Liver (tissue), 8 donors: ENCODE measurements at regions not wholly inside any gene's neighbourhood (a gene's known extent, or its start where the extent isn't known, plus 50 kb on each side); places are given as distances from the start of the nearest gene placed in this dataset.

Source experiments
- DNase-seq: peaks from one replicate; pipeline ENCODE4 v3.0.0-alpha.2; 2017; ENCODE audit warnings: low spot score
- H3K27ac ChIP-seq, 2 donors: one replicate each; pipeline ENCODE4 v1.7.0; 2013; ENCODE audit warnings: inconsistent platforms in 2 of 2, low read length in 2 of 2, control low read depth in 1 of 2, low read depth in 1 of 2, mild to moderate bottlenecking in 1 of 2
- H3K27me3 ChIP-seq, 4 donors: one replicate each; pipeline versions ENCODE4 v1.6.1 to v1.7.0; 2013; ENCODE audit warnings: low read length in 3 of 4, inconsistent platforms in 1 of 4, mild to moderate bottlenecking in 1 of 4, moderate library complexity in 1 of 4; ENCODE audit not compliant: control insufficient read depth in 4 of 4, insufficient read depth in 4 of 4
- H3K36me3 ChIP-seq, 4 donors: one replicate each; pipeline versions ENCODE4 v1.6.1 to v1.7.0; 2013; ENCODE audit warnings: low read length in 3 of 4, mild to moderate bottlenecking in 3 of 4, low read depth in 1 of 4, moderate library complexity in 1 of 4; ENCODE audit not compliant: control insufficient read depth in 4 of 4, insufficient read depth in 3 of 4
- H3K4me1 ChIP-seq, 4 donors: one replicate each; pipeline versions ENCODE4 v1.6.1 to v1.7.0; 2013; ENCODE audit warnings: low read length in 3 of 4, mild to moderate bottlenecking in 3 of 4, moderate library complexity in 1 of 4; ENCODE audit not compliant: control insufficient read depth in 4 of 4, insufficient read depth in 4 of 4
- H3K4me3 ChIP-seq, 3 donors: one replicate each; pipeline versions ENCODE4 v1.6.1 to v1.7.0; 2013; ENCODE audit warnings: low read length in 3 of 3, control low read depth in 1 of 3, low read depth in 1 of 3, mild to moderate bottlenecking in 1 of 3
- H3K9ac ChIP-seq, 2 donors: one replicate each; pipeline ENCODE4 v1.7.0; 2013; ENCODE audit warnings: low read length in 2 of 2, mild to moderate bottlenecking in 2 of 2, moderate library complexity in 2 of 2, control low read depth in 1 of 2, low read depth in 1 of 2
- H3K9me3 ChIP-seq, 4 donors: one replicate each; pipeline versions ENCODE4 v1.6.1 to v1.7.0; 2013; ENCODE audit warnings: low read length in 3 of 4; ENCODE audit not compliant: control insufficient read depth in 4 of 4
- ATF3 ChIP-seq: IDR thresholded peaks from 2 replicates; pipeline ENCODE4 v1.6.1; 2016; ENCODE audit warnings: antibody characterized with exemption
- CTCF ChIP-seq: fragments of 150-350 bp; IDR thresholded peaks from 2 replicates; pipeline ENCODE4 v1.5.1; 2017; ENCODE audit warnings: improper control_type of control experiment, low read depth, low read length; ENCODE audit not compliant: missing input control
- EGR1 ChIP-seq, 2 donors: IDR thresholded peaks; 2 replicates each; pipeline ENCODE4 v1.6.1; 2016 to 2018; ENCODE audit warnings: antibody characterized with exemption in 2 of 2, low read depth in 2 of 2
- FOXA1 ChIP-seq: IDR thresholded peaks from 2 replicates; pipeline ENCODE4 v1.6.1; 2016; ENCODE audit warnings: antibody characterized with exemption
- FOXA2 ChIP-seq: IDR thresholded peaks from 2 replicates; pipeline ENCODE4 v1.6.1; 2016; ENCODE audit warnings: antibody characterized with exemption
- GABPA ChIP-seq, 2 donors: IDR thresholded peaks in 1 of 2; conservative IDR thresholded peaks in 1 of 2; 2 replicates each; pipeline ENCODE4 v1.6.1; 2016; ENCODE audit warnings: antibody characterized with exemption in 2 of 2, mild to moderate bottlenecking in 1 of 2, moderate library complexity in 1 of 2
- HNF4A ChIP-seq, 2 donors: conservative IDR thresholded peaks; 2 replicates each; pipeline ENCODE4 v1.6.1; 2016; ENCODE audit warnings: antibody characterized with exemption in 2 of 2, mild to moderate bottlenecking in 2 of 2
- HNF4G ChIP-seq: IDR thresholded peaks from 2 replicates; pipeline ENCODE4 v1.6.1; 2016; ENCODE audit warnings: antibody characterized with exemption
- JUND ChIP-seq, 2 donors: IDR thresholded peaks; 2 replicates each; pipeline ENCODE4 v1.6.1; 2016; ENCODE audit warnings: antibody characterized with exemption in 2 of 2
- NR2F2 ChIP-seq: IDR thresholded peaks from 2 replicates; pipeline ENCODE4 v1.6.1; 2016; ENCODE audit warnings: antibody characterized with exemption
- RAD21 ChIP-seq, 2 donors: IDR thresholded peaks; 2 replicates each; pipeline ENCODE4 v1.6.1; 2016; ENCODE audit warnings: antibody characterized with exemption in 2 of 2, mild to moderate bottlenecking in 2 of 2
- RXRA ChIP-seq, 2 donors: IDR thresholded peaks; 2 replicates each; pipeline ENCODE4 v1.6.1; 2017 to 2018; ENCODE audit warnings: antibody characterized with exemption in 2 of 2, mild to moderate bottlenecking in 1 of 2
- SP1 ChIP-seq: IDR thresholded peaks from 2 replicates; pipeline ENCODE4 v1.6.1; 2018; ENCODE audit warnings: antibody characterized with exemption, mild to moderate bottlenecking
- YY1 ChIP-seq: IDR thresholded peaks from 2 replicates; pipeline ENCODE4 v1.6.1; 2016; ENCODE audit warnings: antibody characterized with exemption, mild to moderate bottlenecking
- ZBTB33 ChIP-seq: IDR thresholded peaks from 2 replicates; pipeline ENCODE4 v1.6.1; 2016; ENCODE audit warnings: antibody characterized with exemption
- WGBS: extraction: QIAGEN DNeasy Blood & Tissue Kit; methylation state at CpG from one replicate; pipeline ENCODE4 v1.1.7; 2013; 5-methylcytosine and 5-hydroxymethylcytosine counted together
- TF ChIP-seq, protein P1 (sequence below): IDR thresholded peaks from 2 replicates; pipeline ENCODE4 v1.6.1; 2016; ENCODE audit warnings: antibody characterized with exemption, mild to moderate bottlenecking
- TF ChIP-seq, protein P2 (sequence below): IDR thresholded peaks from 2 replicates; pipeline ENCODE4 v1.6.1; 2016; ENCODE audit warnings: antibody characterized with exemption
- donor health status: healthy.
- donor health status: healthy.
- donor health status: healthy.
- donor health status: healthy.
- donor health status: healthy.

GRCh38 chr10:88158526-88159122 is 295.2 kb downstream of the PTEN start:
- TF ChIP-seq RAD21 (IDR thresholded peaks at IDR 0.05) (no peak), JUND (IDR thresholded peaks at IDR 0.05) (no peak), SP1 (no peak), NR2F2 (no peak), YY1 (no peak), CTCF (no peak), FOXA1 (no peak), HNF4A (conservative IDR thresholded peaks at IDR 0.05) (no peak), HNF4G (no peak), FOXA2 (no peak), EGR1 (IDR thresholded peaks at IDR 0.05; ENCODE audit: low read depth in 2 of 2) (no peak), RXRA (IDR thresholded peaks at IDR 0.05) (no peak), ZBTB33 (no peak), ATF3 (no peak), GABPA (IDR thresholded peaks at IDR 0.05 in 1 of 2, conservative IDR thresholded peaks at IDR 0.05 in 1 of 2) (no peak)
- TF ChIP-seq, protein P1, sequence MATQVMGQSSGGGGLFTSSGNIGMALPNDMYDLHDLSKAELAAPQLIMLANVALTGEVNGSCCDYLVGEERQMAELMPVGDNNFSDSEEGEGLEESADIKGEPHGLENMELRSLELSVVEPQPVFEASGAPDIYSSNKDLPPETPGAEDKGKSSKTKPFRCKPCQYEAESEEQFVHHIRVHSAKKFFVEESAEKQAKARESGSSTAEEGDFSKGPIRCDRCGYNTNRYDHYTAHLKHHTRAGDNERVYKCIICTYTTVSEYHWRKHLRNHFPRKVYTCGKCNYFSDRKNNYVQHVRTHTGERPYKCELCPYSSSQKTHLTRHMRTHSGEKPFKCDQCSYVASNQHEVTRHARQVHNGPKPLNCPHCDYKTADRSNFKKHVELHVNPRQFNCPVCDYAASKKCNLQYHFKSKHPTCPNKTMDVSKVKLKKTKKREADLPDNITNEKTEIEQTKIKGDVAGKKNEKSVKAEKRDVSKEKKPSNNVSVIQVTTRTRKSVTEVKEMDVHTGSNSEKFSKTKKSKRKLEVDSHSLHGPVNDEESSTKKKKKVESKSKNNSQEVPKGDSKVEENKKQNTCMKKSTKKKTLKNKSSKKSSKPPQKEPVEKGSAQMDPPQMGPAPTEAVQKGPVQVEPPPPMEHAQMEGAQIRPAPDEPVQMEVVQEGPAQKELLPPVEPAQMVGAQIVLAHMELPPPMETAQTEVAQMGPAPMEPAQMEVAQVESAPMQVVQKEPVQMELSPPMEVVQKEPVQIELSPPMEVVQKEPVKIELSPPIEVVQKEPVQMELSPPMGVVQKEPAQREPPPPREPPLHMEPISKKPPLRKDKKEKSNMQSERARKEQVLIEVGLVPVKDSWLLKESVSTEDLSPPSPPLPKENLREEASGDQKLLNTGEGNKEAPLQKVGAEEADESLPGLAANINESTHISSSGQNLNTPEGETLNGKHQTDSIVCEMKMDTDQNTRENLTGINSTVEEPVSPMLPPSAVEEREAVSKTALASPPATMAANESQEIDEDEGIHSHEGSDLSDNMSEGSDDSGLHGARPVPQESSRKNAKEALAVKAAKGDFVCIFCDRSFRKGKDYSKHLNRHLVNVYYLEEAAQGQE: no peak
- TF ChIP-seq, protein P2, sequence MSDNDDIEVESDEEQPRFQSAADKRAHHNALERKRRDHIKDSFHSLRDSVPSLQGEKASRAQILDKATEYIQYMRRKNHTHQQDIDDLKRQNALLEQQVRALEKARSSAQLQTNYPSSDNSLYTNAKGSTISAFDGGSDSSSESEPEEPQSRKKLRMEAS: no peak
- H3K9ac ChIP-seq: no peak overlapping the region
- WGBS: 76% methylated on average over 3 of the region's 3 CpGs
- no peaks in the 10 kb centered on the region for H3K9me3 ChIP-seq
- H3K4me1 ChIP-seq: no peaks in the 10 kb centered on the region
- DNase-seq: no peak
- H3K4me3 ChIP-seq: no peak overlapping the region
- no peaks in the 10 kb centered on the region for H3K27me3 ChIP-seq
- H3K27ac ChIP-seq: no peak overlapping the region
- H3K36me3 ChIP-seq: no peaks in the 10 kb centered on the region
